Breast epithelium (tissue), 3 donors: ENCODE measurements at regions not wholly inside any gene's neighbourhood (a gene's known extent, or its start where the extent isn't known, plus 50 kb on each side); places are given as distances from the start of the nearest gene placed in this dataset.

Source experiments
- POLR2A ChIP-seq: fragments of 450-650 bp; IDR thresholded peaks from one replicate; pipeline ENCODE4 v1.6.1; 2016; ENCODE audit warnings: antibody characterized with exemption, mild to moderate bottlenecking, moderate library complexity
- TF ChIP-seq, protein P1 (sequence below), 3 donors: fragments of 450-650 bp; IDR thresholded peaks; one replicate each; pipeline ENCODE4 v1.5.1; 2016 to 2017; ENCODE audit warnings: antibody characterized with exemption in 3 of 3, mild to moderate bottlenecking in 3 of 3, moderate library complexity in 3 of 3

DNA sequence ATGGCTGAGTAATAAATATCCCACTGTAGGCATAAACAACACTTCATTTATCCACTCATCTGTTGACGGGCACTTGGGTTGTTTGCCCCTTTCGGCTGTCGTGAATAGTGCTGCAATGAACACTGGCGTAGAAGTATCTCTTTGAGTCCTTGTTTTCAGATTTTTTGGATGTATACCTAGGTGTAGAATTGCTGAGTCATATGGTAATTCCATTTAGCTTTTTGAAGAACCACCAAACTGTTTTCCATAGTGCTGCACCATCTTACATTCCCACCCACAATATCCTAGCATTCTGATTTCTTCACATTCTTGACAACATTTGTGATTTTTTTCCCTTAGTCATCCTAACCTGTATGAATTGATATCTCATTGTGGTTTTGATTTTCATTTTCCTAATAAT is 109.0 kb downstream of the NXNL2 start:
- TF ChIP-seq, protein P1, sequence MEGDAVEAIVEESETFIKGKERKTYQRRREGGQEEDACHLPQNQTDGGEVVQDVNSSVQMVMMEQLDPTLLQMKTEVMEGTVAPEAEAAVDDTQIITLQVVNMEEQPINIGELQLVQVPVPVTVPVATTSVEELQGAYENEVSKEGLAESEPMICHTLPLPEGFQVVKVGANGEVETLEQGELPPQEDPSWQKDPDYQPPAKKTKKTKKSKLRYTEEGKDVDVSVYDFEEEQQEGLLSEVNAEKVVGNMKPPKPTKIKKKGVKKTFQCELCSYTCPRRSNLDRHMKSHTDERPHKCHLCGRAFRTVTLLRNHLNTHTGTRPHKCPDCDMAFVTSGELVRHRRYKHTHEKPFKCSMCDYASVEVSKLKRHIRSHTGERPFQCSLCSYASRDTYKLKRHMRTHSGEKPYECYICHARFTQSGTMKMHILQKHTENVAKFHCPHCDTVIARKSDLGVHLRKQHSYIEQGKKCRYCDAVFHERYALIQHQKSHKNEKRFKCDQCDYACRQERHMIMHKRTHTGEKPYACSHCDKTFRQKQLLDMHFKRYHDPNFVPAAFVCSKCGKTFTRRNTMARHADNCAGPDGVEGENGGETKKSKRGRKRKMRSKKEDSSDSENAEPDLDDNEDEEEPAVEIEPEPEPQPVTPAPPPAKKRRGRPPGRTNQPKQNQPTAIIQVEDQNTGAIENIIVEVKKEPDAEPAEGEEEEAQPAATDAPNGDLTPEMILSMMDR (IDR thresholded peaks at IDR 0.05): no peak
- no peak for TF ChIP-seq POLR2A
